Thyroid gland (tissue), 4 donors: ENCODE measurements at regions not wholly inside any gene's neighbourhood (a gene's known extent, or its start where the extent isn't known, plus 50 kb on each side); places are given as distances from the start of the nearest gene placed in this dataset.

Experiments
- DNase-seq, 2 donors: peaks; one replicate each; pipeline ENCODE4 v3.0.0-alpha.2; 2019
- H3K27ac ChIP-seq, 3 donors: fragments of 200-600 bp; sonication (generic); 1 replicate in 2 of 3; 2 replicates in 1 of 3; pipeline ENCODE4 v1.5.1; 2016 to 2019; ENCODE audit warnings: mild to moderate bottlenecking in 1 of 3, moderate library complexity in 1 of 3
- H3K27me3 ChIP-seq: fragments of 200-600 bp; sonication (generic); one replicate; pipeline ENCODE4 v1.5.1; 2019
- H3K36me3 ChIP-seq, 2 donors: fragments of 200-600 bp; sonication (generic); one replicate each; pipeline ENCODE4 v1.5.1; 2016 to 2019
- H3K4me1 ChIP-seq, 2 donors: fragments of 200-600 bp; sonication (generic); one replicate each; pipeline ENCODE4 v1.5.1; 2017 to 2019
- H3K4me3 ChIP-seq, 3 donors: fragments of 200-600 bp; sonication (generic); replicated peaks in 1 of 3; 1 replicate in 2 of 3; 2 replicates in 1 of 3; pipeline ENCODE4 v1.5.1; 2016; ENCODE audit warnings: mild to moderate bottlenecking in 1 of 3
- H3K9me3 ChIP-seq: fragments of 200-600 bp; sonication (generic); one replicate; pipeline ENCODE4 v1.5.1; 2017
- CTCF ChIP-seq, 6 experiments: fragments of 200-600 bp in 3 of 6; fragments of 450-650 bp in 3 of 6; sonication (generic) in 3 of 6; IDR thresholded peaks; one replicate each; pipeline ENCODE4 v1.5.1; 2016 to 2019; ENCODE audit warnings: antibody characterized with exemption in 6 of 6, mild to moderate bottlenecking in 2 of 6, inconsistent platforms in 1 of 6, moderate library complexity in 1 of 6
- POLR2A ChIP-seq, 2 donors: fragments of 450-650 bp; IDR thresholded peaks; one replicate each; pipeline ENCODE4 v1.6.1; 2017; ENCODE audit warnings: antibody characterized with exemption in 2 of 2, mild to moderate bottlenecking in 2 of 2, moderate library complexity in 1 of 2
- whole genome bisulfite sequencing, 2 donors: methylation state at CpG; one replicate each; pipeline ENCODE4 v1.1.5; 2017; 5-methylcytosine and 5-hydroxymethylcytosine counted together
- intact Hi-C: fragments of 100-400 bp; cut with DNase I; formaldehyde crosslinking; loops from one replicate; pipeline ENCODE4 v1.15.1; 2023

DNA sequence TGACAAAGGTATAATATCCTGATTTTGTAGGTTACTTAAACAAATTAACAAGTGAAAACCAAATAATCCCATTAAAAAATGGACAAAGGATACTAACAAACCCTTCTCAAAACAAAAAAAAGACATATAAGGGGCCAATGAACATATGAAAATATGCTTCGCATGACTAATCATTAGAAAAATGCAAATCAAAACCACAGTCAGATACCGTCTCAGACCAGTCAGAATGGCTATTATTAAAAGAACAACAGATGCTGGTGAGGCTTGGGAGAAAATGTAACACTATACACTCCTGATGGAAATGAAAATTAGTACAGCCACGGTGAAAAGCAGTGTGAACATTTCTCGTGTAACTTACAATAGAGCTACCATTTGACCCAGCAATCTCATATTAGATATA, 1542.2 kb upstream of the CDH9 start:
- no peaks in the 10 kb centered on the region for H3K9me3 ChIP-seq
- 76 to 77% methylated on average over 4 of the region's 4 CpGs for WGBS, 2 donors

DNA sequence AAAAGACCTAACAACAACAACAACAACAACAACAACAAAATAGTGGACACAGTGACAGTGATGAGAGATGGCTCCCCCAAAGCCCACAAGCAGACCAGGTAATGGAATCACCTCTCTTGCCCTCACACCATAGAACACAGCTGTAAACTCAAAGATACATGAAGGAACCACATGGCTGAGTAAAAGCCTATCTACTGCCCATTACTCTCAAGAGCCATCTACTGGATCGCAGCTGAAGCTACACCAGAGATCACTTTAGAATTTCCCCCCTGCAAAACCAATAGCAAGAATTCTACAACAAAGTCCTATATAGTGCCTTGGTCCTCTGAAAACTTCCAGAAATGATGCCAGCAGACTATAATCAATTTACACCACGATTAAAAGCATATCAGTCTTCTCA, 1537.6 kb upstream of the CDH9 start:
- DNase-seq = no peak
- no peak for TF ChIP-seq POLR2A (IDR thresholded peaks at IDR 0.05)
- no peak for TF ChIP-seq CTCF (IDR thresholded peaks at IDR 0.05)
- no peak overlapping the region for H3K27ac ChIP-seq
- H3K4me3 ChIP-seq = no peak overlapping the region
- H3K27me3 ChIP-seq = no peaks in the 10 kb centered on the region
- intact Hi-C loops = no loop called here
- 49 to 65% methylated on average over 2 of the region's 2 CpGs for WGBS, 2 donors
- no peaks in the 10 kb centered on the region for H3K9me3 ChIP-seq
- no peaks in the 10 kb centered on the region for H3K4me1 ChIP-seq
- no peaks in the 10 kb centered on the region for H3K36me3 ChIP-seq

More for the DNA sequence above, 1542.2 kb upstream of the CDH9 start:
- intact Hi-C loops = no loop called here
- no peaks in the 10 kb centered on the region for H3K36me3 ChIP-seq
- TF ChIP-seq POLR2A (IDR thresholded peaks at IDR 0.05) (no peak), CTCF (IDR thresholded peaks at IDR 0.05) (no peak)
- no peak overlapping the region for H3K27ac ChIP-seq
- H3K4me3 ChIP-seq = no peak overlapping the region
- no peaks in the 10 kb centered on the region for H3K27me3 ChIP-seq
- H3K4me1 ChIP-seq = no peaks in the 10 kb centered on the region
- DNase-seq = no peak

DNA sequence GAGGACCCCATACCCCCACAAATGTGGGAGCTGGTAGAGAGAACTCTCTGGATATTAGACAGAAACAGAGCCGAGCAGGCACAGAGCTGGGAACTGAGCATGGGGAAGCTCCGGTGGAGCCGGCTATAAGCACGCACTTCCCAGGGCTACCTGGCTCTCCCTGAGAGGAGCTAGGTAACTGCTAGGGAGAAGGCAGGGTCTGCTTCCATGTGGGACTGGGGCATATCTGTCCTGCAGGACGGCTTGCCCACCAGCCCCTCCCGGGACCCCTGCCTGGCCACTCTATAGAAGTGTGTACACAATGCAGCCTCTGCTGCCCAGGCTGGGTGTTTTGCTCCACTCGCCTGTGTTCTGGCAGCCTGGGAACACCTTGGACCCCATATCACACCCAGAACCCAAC, 1537.0 kb upstream of the CDH9 start:
- H3K4me1 ChIP-seq = no peaks in the 10 kb centered on the region
- no peak overlapping the region for H3K27ac ChIP-seq
- H3K9me3 ChIP-seq = no peaks in the 10 kb centered on the region
- no peaks in the 10 kb centered on the region for H3K27me3 ChIP-seq
- H3K4me3 ChIP-seq = no peak overlapping the region
- TF ChIP-seq CTCF (IDR thresholded peaks at IDR 0.05) (no peak), POLR2A (IDR thresholded peaks at IDR 0.05) (no peak)
- DNase-seq = no peak
- H3K36me3 ChIP-seq = no peaks in the 10 kb centered on the region
- intact Hi-C loops = no loop called here
- WGBS, 2 donors = 89 to 91% methylated on average over 4 to 6 of the region's 7 CpGs

- DNase-seq = no peak
- no peaks in the 10 kb centered on the region for H3K27me3 ChIP-seq
- intact Hi-C loops = no loop called here
- no peak for TF ChIP-seq CTCF (IDR thresholded peaks at IDR 0.05)
- H3K4me3 ChIP-seq = no peak overlapping the region
- no peaks in the 10 kb centered on the region for H3K9me3 ChIP-seq
- WGBS, 2 donors = 85 to 89% methylated on average over 1 of the region's 1 CpG
- H3K27ac ChIP-seq = no peak overlapping the region
- no peaks in the 10 kb centered on the region for H3K36me3 ChIP-seq
- no peaks in the 10 kb centered on the region for H3K4me1 ChIP-seq
Observed at GRCh38 chr5:28574606-28575005, 1536.2 kb upstream of the CDH9 start.

DNA sequence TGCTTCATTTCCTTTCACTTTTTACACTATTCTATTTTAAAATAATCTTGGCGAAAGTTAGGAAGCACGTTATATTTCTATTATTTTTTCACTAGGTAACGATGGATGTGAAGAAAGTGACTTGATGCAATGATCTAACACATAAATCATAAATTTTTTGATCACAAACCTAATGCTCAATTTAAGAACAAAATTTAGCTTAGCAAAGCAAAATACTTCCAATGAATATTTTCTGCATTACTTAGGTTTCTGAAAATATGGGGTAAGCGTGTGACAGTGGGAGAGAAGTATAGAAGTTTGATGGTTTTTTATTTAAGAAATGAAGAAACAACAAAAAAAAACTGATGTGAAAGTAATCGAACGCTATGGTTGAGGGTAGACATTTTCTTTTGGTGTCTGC, 1528.7 kb upstream of the CDH9 start:
- no peaks in the 10 kb centered on the region for H3K9me3 ChIP-seq
- intact Hi-C loops = no loop called here
- H3K4me1 ChIP-seq = no peaks in the 10 kb centered on the region
- H3K4me3 ChIP-seq = no peak overlapping the region
- H3K27me3 ChIP-seq = no peaks in the 10 kb centered on the region
- 90 to 91% methylated on average over 6 of the region's 6 CpGs for WGBS, 2 donors
- no peak overlapping the region for H3K27ac ChIP-seq
- TF ChIP-seq CTCF (IDR thresholded peaks at IDR 0.05) = no peak
- no peak for TF ChIP-seq POLR2A (IDR thresholded peaks at IDR 0.05)
- DNase-seq = no peak
- no peaks in the 10 kb centered on the region for H3K36me3 ChIP-seq
